ENCODE measurements at regions not wholly inside any gene's neighbourhood (a gene's known extent, or its start where the extent isn't known, plus 50 kb on each side); places are given as distances from the start of the nearest gene placed in this dataset.

GRCh38 chr5:164265566-164265965, 760.1 kb downstream of the MAT2B start:
- no peaks in the 10 kb centered on the region for H3K27me3 ChIP-seq (ENCODE audit: control insufficient read depth in 3 of 3, insufficient read depth in 3 of 3, low read length in 3 of 3)
- no peak overlapping the region for H3K4me3 ChIP-seq (ENCODE audit: low read length in 3 of 3)
- H3K27ac ChIP-seq (ENCODE audit: low read depth, low read length): no peak overlapping the region
- no peaks in the 10 kb centered on the region for H3K4me1 ChIP-seq (ENCODE audit: control insufficient read depth in 3 of 3, insufficient read depth in 3 of 3, low read length in 3 of 3)
- no peaks in the 10 kb centered on the region for H3K9me3 ChIP-seq (ENCODE audit: control insufficient read depth in 3 of 3, low read length in 3 of 3)
- H3K9ac ChIP-seq (ENCODE audit: low read depth in 1 of 3, low read length in 3 of 3): no peak overlapping the region
- H3K36me3 ChIP-seq (ENCODE audit: control insufficient read depth in 3 of 3, insufficient read depth in 3 of 3, low read length in 3 of 3): no peaks in the 10 kb centered on the region

DNA sequence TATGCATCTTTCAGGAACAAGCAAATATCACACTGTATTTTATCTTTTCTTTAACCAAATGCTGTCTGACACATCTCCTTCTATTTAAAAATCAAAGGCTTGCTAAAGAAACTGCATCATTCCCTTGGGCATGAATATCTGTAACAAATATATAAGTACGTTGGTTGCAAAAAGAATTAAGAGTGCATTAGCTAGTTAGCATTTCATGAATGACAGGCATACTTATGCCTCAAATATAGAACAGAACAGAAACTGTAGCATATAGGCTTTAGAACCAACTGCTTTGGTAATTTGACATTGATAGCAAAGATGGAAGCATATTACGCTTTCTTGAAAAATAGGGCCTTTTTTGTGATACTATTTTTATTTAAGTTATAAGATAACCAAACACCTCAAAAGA, 761.2 kb downstream of the MAT2B start:
- no peak overlapping the region for H3K27ac ChIP-seq (ENCODE audit: low read depth, low read length)
- H3K9ac ChIP-seq (ENCODE audit: low read depth in 1 of 3, low read length in 3 of 3): no peak overlapping the region
- no peaks in the 10 kb centered on the region for H3K27me3 ChIP-seq (ENCODE audit: control insufficient read depth in 3 of 3, insufficient read depth in 3 of 3, low read length in 3 of 3)
- H3K4me3 ChIP-seq (ENCODE audit: low read length in 3 of 3): no peak overlapping the region
- H3K36me3 ChIP-seq (ENCODE audit: control insufficient read depth in 3 of 3, insufficient read depth in 3 of 3, low read length in 3 of 3): no peaks in the 10 kb centered on the region
- no peaks in the 10 kb centered on the region for H3K9me3 ChIP-seq (ENCODE audit: control insufficient read depth in 3 of 3, low read length in 3 of 3)
- no peaks in the 10 kb centered on the region for H3K4me1 ChIP-seq (ENCODE audit: control insufficient read depth in 3 of 3, insufficient read depth in 3 of 3, low read length in 3 of 3)

DNA sequence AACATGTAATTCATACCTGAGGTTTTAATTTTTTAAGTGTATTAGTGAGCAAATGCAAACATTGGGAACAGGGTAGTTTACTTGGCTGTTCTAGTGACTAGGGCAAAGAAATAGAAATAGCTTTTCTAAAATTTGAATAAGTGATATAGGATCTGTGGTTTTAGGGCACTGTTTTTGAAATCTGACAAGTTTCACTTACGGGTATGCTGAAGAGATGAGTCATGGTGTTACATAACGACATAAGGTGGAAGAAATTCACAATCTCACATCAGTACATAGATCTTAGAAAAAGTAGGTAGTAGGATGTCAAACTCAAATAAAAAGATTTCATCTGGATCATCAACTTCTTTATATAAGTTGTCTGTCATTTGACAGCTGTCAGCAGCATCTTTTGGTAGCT, 772.3 kb downstream of the MAT2B start:
- Histone ChIP-seq H3K27ac (ENCODE audit: low read depth, low read length) (no peak overlapping the region), H3K4me1 (ENCODE audit: control insufficient read depth in 3 of 3, insufficient read depth in 3 of 3, low read length in 3 of 3) (no peaks in the 10 kb centered on the region), H3K27me3 (ENCODE audit: control insufficient read depth in 3 of 3, insufficient read depth in 3 of 3, low read length in 3 of 3) (no peaks in the 10 kb centered on the region), H3K9me3 (ENCODE audit: control insufficient read depth in 3 of 3, low read length in 3 of 3) (no peaks in the 10 kb centered on the region), H3K36me3 (ENCODE audit: control insufficient read depth in 3 of 3, insufficient read depth in 3 of 3, low read length in 3 of 3) (no peaks in the 10 kb centered on the region), H3K9ac (ENCODE audit: low read depth in 1 of 3, low read length in 3 of 3) (no peak overlapping the region), H3K4me3 (ENCODE audit: low read length in 3 of 3) (no peak overlapping the region)

DNA sequence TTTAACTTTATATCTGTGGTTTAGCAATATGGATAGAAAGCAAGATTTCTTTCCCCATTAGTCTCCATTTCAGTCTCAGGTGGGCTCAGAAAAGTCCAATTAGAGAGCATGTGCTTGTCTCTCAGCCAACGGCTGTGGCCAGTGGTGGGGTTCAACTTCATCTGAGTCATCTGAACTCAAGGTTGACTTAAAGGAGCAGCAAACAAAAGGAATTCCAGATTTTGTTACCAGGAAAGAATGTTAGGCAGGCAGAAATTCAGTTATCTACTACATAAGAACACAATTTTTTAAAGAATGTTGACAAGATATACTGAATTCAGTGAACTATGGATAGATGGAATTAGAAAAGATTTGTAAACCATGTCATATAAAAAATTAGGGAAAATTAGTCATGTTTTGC, 784.1 kb downstream of the MAT2B start:
- Histone ChIP-seq H3K36me3 (ENCODE audit: control insufficient read depth in 3 of 3, insufficient read depth in 3 of 3, low read length in 3 of 3) (no peaks in the 10 kb centered on the region), H3K27ac (ENCODE audit: low read depth, low read length) (no peak overlapping the region), H3K9me3 (ENCODE audit: control insufficient read depth in 3 of 3, low read length in 3 of 3) (no peaks in the 10 kb centered on the region), H3K27me3 (ENCODE audit: control insufficient read depth in 3 of 3, insufficient read depth in 3 of 3, low read length in 3 of 3) (no peaks in the 10 kb centered on the region), H3K9ac (ENCODE audit: low read depth in 1 of 3, low read length in 3 of 3) (no peak overlapping the region), H3K4me1 (ENCODE audit: control insufficient read depth in 3 of 3, insufficient read depth in 3 of 3, low read length in 3 of 3) (no peaks in the 10 kb centered on the region), H3K4me3 (ENCODE audit: low read length in 3 of 3) (no peak overlapping the region)

DNA sequence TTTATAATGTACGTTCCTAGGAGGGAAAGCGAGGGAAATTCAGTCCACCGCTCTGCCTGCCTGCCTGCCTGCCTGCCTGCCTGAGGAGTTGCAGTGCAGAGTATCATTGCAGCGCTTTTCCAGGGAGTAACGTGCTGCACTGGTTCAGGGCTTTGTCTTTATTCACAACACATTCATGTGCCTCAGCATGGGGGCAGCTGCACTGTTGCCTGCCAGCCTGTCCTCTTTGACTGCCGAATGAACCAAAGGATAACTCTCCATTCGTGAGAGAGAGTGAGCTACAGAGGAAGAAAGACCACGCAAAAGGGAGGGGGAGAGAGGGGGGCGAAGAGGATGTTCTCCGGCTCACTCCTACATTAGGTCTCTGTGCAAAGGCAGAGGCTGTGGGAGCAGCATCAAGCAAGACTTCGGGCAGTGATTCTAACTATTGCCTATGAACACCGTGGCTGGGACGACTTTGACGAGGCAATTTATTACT, 791.2 kb downstream of the MAT2B start:
- Histone ChIP-seq H3K4me1 (ENCODE audit: control insufficient read depth in 3 of 3, insufficient read depth in 3 of 3, low read length in 3 of 3) (no peaks in the 10 kb centered on the region), H3K27me3 (ENCODE audit: control insufficient read depth in 3 of 3, insufficient read depth in 3 of 3, low read length in 3 of 3) (peaks cover 0 to 2% (median 0%) of the 10 kb centered on the region in 3 donors), H3K9ac (ENCODE audit: low read depth in 1 of 3, low read length in 3 of 3) (no peak overlapping the region), H3K9me3 (ENCODE audit: control insufficient read depth in 3 of 3, low read length in 3 of 3) (peaks cover 0 to 2% (median 0%) of the 10 kb centered on the region in 3 donors), H3K4me3 (ENCODE audit: low read length in 3 of 3) (no peak overlapping the region), H3K36me3 (ENCODE audit: control insufficient read depth in 3 of 3, insufficient read depth in 3 of 3, low read length in 3 of 3) (no peaks in the 10 kb centered on the region), H3K27ac (ENCODE audit: low read depth, low read length) (no peak overlapping the region)

DNA sequence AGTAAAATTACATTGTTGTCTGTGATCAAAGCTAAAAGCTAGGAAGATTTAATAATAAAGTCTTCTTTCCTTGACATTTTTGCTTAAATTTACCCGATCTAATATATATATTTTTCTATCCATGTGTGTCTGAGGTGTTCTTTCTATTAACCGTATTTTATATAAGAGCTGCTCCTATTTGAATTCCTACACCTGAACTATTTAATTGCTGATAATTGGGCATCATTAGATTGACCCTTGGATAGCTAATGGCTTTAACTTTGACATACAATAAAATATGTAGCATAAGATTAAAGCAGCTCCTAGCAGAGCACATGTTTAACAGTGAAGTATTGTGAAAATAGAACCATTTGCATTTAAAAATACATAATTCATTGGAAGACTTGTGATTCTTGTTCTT, 792.7 kb downstream of the MAT2B start:
- no peak overlapping the region for H3K27ac ChIP-seq (ENCODE audit: low read depth, low read length)
- no peak overlapping the region for H3K9ac ChIP-seq (ENCODE audit: low read depth in 1 of 3, low read length in 3 of 3)
- H3K9me3 ChIP-seq (ENCODE audit: control insufficient read depth in 3 of 3, low read length in 3 of 3): peaks cover 0 to 2% (median 0%) of the 10 kb centered on the region in 3 donors
- H3K36me3 ChIP-seq (ENCODE audit: control insufficient read depth in 3 of 3, insufficient read depth in 3 of 3, low read length in 3 of 3): no peaks in the 10 kb centered on the region
- peaks cover 0 to 2% (median 0%) of the 10 kb centered on the region in 3 donors for H3K27me3 ChIP-seq (ENCODE audit: control insufficient read depth in 3 of 3, insufficient read depth in 3 of 3, low read length in 3 of 3)
- no peak overlapping the region for H3K4me3 ChIP-seq (ENCODE audit: low read length in 3 of 3)
- H3K4me1 ChIP-seq (ENCODE audit: control insufficient read depth in 3 of 3, insufficient read depth in 3 of 3, low read length in 3 of 3): no peaks in the 10 kb centered on the region

GRCh38 chr5:164300295-164300694, 794.9 kb downstream of the MAT2B start:
- H3K4me1 ChIP-seq (ENCODE audit: control insufficient read depth in 3 of 3, insufficient read depth in 3 of 3, low read length in 3 of 3): no peaks in the 10 kb centered on the region
- no peaks in the 10 kb centered on the region for H3K36me3 ChIP-seq (ENCODE audit: control insufficient read depth in 3 of 3, insufficient read depth in 3 of 3, low read length in 3 of 3)
- peaks cover 0 to 2% (median 0%) of the 10 kb centered on the region in 3 donors for H3K27me3 ChIP-seq (ENCODE audit: control insufficient read depth in 3 of 3, insufficient read depth in 3 of 3, low read length in 3 of 3)
- no peak overlapping the region for H3K9ac ChIP-seq (ENCODE audit: low read depth in 1 of 3, low read length in 3 of 3)
- H3K27ac ChIP-seq (ENCODE audit: low read depth, low read length): no peak overlapping the region
- peaks cover 0 to 2% (median 0%) of the 10 kb centered on the region in 3 donors for H3K9me3 ChIP-seq (ENCODE audit: control insufficient read depth in 3 of 3, low read length in 3 of 3)
- H3K4me3 ChIP-seq (ENCODE audit: low read length in 3 of 3): no peak overlapping the region

GRCh38 chr5:164301136-164301535, 795.7 kb downstream of the MAT2B start:
- Histone ChIP-seq H3K4me1 (ENCODE audit: control insufficient read depth in 3 of 3, insufficient read depth in 3 of 3, low read length in 3 of 3) (no peaks in the 10 kb centered on the region), H3K9ac (ENCODE audit: low read depth in 1 of 3, low read length in 3 of 3) (no peak overlapping the region), H3K4me3 (ENCODE audit: low read length in 3 of 3) (no peak overlapping the region), H3K27me3 (ENCODE audit: control insufficient read depth in 3 of 3, insufficient read depth in 3 of 3, low read length in 3 of 3) (peaks cover 0 to 2% (median 0%) of the 10 kb centered on the region in 3 donors), H3K36me3 (ENCODE audit: control insufficient read depth in 3 of 3, insufficient read depth in 3 of 3, low read length in 3 of 3) (no peaks in the 10 kb centered on the region), H3K27ac (ENCODE audit: low read depth, low read length) (no peak overlapping the region), H3K9me3 (ENCODE audit: control insufficient read depth in 3 of 3, low read length in 3 of 3) (peaks cover 0 to 2% (median 0%) of the 10 kb centered on the region in 3 donors)

DNA sequence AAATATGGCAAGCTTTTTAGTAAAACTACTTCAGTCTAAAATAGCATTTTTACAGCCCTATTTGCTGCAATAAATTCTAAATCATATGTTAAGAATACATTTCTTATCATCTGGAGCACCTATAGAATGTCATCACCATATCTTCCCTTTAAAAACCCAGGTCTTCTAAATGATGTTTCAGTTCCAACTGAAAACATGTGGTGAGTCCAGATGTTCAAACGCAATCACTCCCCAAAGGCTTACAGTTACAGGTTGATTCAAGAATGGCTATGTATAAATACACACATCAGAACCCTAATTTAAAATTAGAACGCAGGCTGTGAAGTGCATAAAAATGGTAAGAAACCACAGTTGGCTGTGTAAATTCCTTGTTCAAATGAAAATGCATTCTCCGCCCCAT, 796.3 kb downstream of the MAT2B start:
- Histone ChIP-seq H3K36me3 (ENCODE audit: control insufficient read depth in 3 of 3, insufficient read depth in 3 of 3, low read length in 3 of 3) (no peaks in the 10 kb centered on the region), H3K9me3 (ENCODE audit: control insufficient read depth in 3 of 3, low read length in 3 of 3) (peaks cover 0 to 1% (median 0%) of the 10 kb centered on the region in 3 donors), H3K27ac (ENCODE audit: low read depth, low read length) (no peak overlapping the region), H3K4me1 (ENCODE audit: control insufficient read depth in 3 of 3, insufficient read depth in 3 of 3, low read length in 3 of 3) (no peaks in the 10 kb centered on the region), H3K27me3 (ENCODE audit: control insufficient read depth in 3 of 3, insufficient read depth in 3 of 3, low read length in 3 of 3) (peaks cover 0 to 1% (median 0%) of the 10 kb centered on the region in 3 donors), H3K9ac (ENCODE audit: low read depth in 1 of 3, low read length in 3 of 3) (no peak overlapping the region), H3K4me3 (ENCODE audit: low read length in 3 of 3) (no peak overlapping the region)

GRCh38 chr5:164302533-164303235, 797.3 kb downstream of the MAT2B start:
- no peaks in the 10 kb centered on the region for H3K36me3 ChIP-seq (ENCODE audit: control insufficient read depth in 3 of 3, insufficient read depth in 3 of 3, low read length in 3 of 3)
- no peak overlapping the region for H3K27ac ChIP-seq (ENCODE audit: low read depth, low read length)
- no peaks in the 10 kb centered on the region for H3K9me3 ChIP-seq (ENCODE audit: control insufficient read depth in 3 of 3, low read length in 3 of 3)
- H3K4me3 ChIP-seq (ENCODE audit: low read length in 3 of 3): no peak overlapping the region
- no peaks in the 10 kb centered on the region for H3K4me1 ChIP-seq (ENCODE audit: control insufficient read depth in 3 of 3, insufficient read depth in 3 of 3, low read length in 3 of 3)
- no peak overlapping the region for H3K9ac ChIP-seq (ENCODE audit: low read depth in 1 of 3, low read length in 3 of 3)
- no peaks in the 10 kb centered on the region for H3K27me3 ChIP-seq (ENCODE audit: control insufficient read depth in 3 of 3, insufficient read depth in 3 of 3, low read length in 3 of 3)

All from skeletal muscle tissue (tissue), 3 donors.